H1 (cell line): ENCODE measurements at regions not wholly inside any gene's neighbourhood (a gene's known extent, or its start where the extent isn't known, plus 50 kb on each side); places are given as distances from the start of the nearest gene placed in this dataset.

Experiments
- CTCF ChIA-PET: fragments of 300-600 bp; sonication (Branson Sonifier 250); formaldehyde crosslinking; loops from one replicate; lab custom pipeline; 2021; ENCODE audit not compliant: partially characterized antibody; lab: Charles Lee
- POLR2A ChIA-PET: fragments of 300-600 bp; sonication (Branson Sonifier 250); formaldehyde crosslinking; loops from one replicate; lab custom pipeline; 2021; ENCODE audit warnings: inconsistent platforms; ENCODE audit not compliant: partially characterized antibody; lab: Charles Lee
- DNase-seq, 2 experiments: peaks; one replicate each; pipeline versions ENCODE4 v3.0.0 to v3.0.0-alpha.2; 2010 to 2022; ENCODE audit warnings: low spot score in 2 of 2, low read depth in 1 of 2, mixed read lengths in 1 of 2
- FAIRE-seq: peaks from 2 replicates; lab custom pipeline; 2011; peaks lifted over from hg19 to GRCh38; lab: Jason Lieb, UNC
- H2AFZ ChIP-seq: 2 replicates; pipeline ENCODE4 v1.8.1; 2012; ENCODE audit warnings: low read length, inconsistent platforms
- H2AK5ac ChIP-seq: 2 replicates; pipeline ENCODE4 v1.6.1; 2013; ENCODE audit warnings: low read depth, low read length
- H2BK120ac ChIP-seq: replicated peaks from 2 replicates; pipeline ENCODE3; 2013; ENCODE audit warnings: low read depth, low read length, inconsistent platforms
- H2BK12ac ChIP-seq: 2 replicates; pipeline ENCODE4 v1.6.1; 2013; ENCODE audit warnings: low read depth, low read length
- H2BK15ac ChIP-seq: 2 replicates; pipeline ENCODE4 v1.6.1; 2013; ENCODE audit warnings: low read length
- H2BK20ac ChIP-seq: 2 replicates; pipeline ENCODE4 v1.6.1; 2013; ENCODE audit warnings: low read length
- H2BK5ac ChIP-seq: 2 replicates; pipeline ENCODE4 v1.6.1; 2013; ENCODE audit warnings: low read depth, low read length
- H3K14ac ChIP-seq: 2 replicates; pipeline ENCODE4 v1.6.1; 2013; ENCODE audit warnings: inconsistent platforms; ENCODE audit not compliant: insufficient read length
- H3K18ac ChIP-seq: 2 replicates; pipeline ENCODE4 v1.6.1; 2013; ENCODE audit warnings: low read length; ENCODE audit errors: extremely low read depth
- H3K23ac ChIP-seq: 2 replicates; pipeline ENCODE4 v1.6.1; 2013; ENCODE audit warnings: inconsistent platforms; ENCODE audit not compliant: insufficient read length
- H3K23me2 ChIP-seq: 2 replicates; pipeline ENCODE4 v1.6.1; 2013; ENCODE audit warnings: low read depth, low read length
- H3K27ac ChIP-seq: 2 replicates; pipeline ENCODE4 v1.6.1; 2011; ENCODE audit warnings: low read depth, low read length, inconsistent platforms
- H3K27me3 ChIP-seq, 4 experiments: replicated peaks in 1 of 4; 1 replicate in 1 of 4; 2 replicates in 3 of 4; pipeline versions ENCODE4 v1.6.1 to v1.8.1; 2011 to 2013; ENCODE audit warnings: low read length in 3 of 4, mild to moderate bottlenecking in 3 of 4, inconsistent platforms in 2 of 4, mixed read lengths in 2 of 4, moderate library complexity in 1 of 4; ENCODE audit not compliant: control insufficient read depth in 3 of 4, insufficient read depth in 3 of 4; ENCODE audit errors: extremely low read depth in 1 of 4
- H3K36me3 ChIP-seq, 4 experiments: 2 replicates each; pipeline versions ENCODE4 v1.6.1 to v1.8.1; 2011 to 2013; ENCODE audit warnings: mild to moderate bottlenecking in 4 of 4, low read length in 3 of 4, moderate library complexity in 2 of 4, control low read depth in 1 of 4, inconsistent platforms in 1 of 4; ENCODE audit not compliant: insufficient read depth in 4 of 4, control insufficient read depth in 2 of 4
- H3K4ac ChIP-seq: replicated peaks from 2 replicates; pipeline ENCODE3; 2013; ENCODE audit warnings: low read length, low read depth, mixed read lengths, inconsistent platforms; ENCODE audit not compliant: insufficient read length
- H3K4me1 ChIP-seq, 4 experiments: replicated peaks in 1 of 4; 1 replicate in 1 of 4; 2 replicates in 3 of 4; pipeline versions ENCODE4 v1.6.1 to v1.8.1; 2011 to 2013; ENCODE audit warnings: low read length in 3 of 4, inconsistent platforms in 2 of 4, mixed read lengths in 1 of 4; ENCODE audit not compliant: insufficient read depth in 4 of 4, control insufficient read depth in 3 of 4
- H3K4me2 ChIP-seq, 2 experiments: 2 replicates each; pipeline versions ENCODE4 v1.6.1 to v1.8.1; 2011 to 2013; ENCODE audit warnings: low read depth in 2 of 2, low read length in 2 of 2, control low read depth in 1 of 2, inconsistent platforms in 1 of 2, mild to moderate bottlenecking in 1 of 2; ENCODE audit not compliant: insufficient read depth in 1 of 2
- H3K4me3 ChIP-seq, 4 experiments: fragments of 200-600, 300-600 bp in 1 of 4; sonication (generic), shearing (Covaris generic), sonication (Bioruptor Twin) in 1 of 4; 2 replicates each; pipeline versions ENCODE4 v1.5.1 to v1.8.1; 2011 to 2016; ENCODE audit warnings: low read length in 4 of 4, low read depth in 3 of 4, control low read depth in 2 of 4, inconsistent platforms in 2 of 4, mild to moderate bottlenecking in 2 of 4, mixed read lengths in 1 of 4, moderate library complexity in 1 of 4; ENCODE audit not compliant: insufficient read depth in 2 of 4; ENCODE audit errors: extremely low read depth in 1 of 4
- H3K56ac ChIP-seq: replicated peaks from 2 replicates; pipeline ENCODE3; 2013; ENCODE audit warnings: low read depth, mild to moderate bottlenecking, mixed read lengths, low read length, inconsistent platforms; ENCODE audit not compliant: insufficient read length
- H3K79me1 ChIP-seq: 2 replicates; pipeline ENCODE4 v1.6.1; 2013; ENCODE audit warnings: low read depth, low read length, control low read depth
- H3K79me2 ChIP-seq, 2 experiments: 2 replicates each; pipeline versions ENCODE4 v1.6.1 to v1.8.1; 2012 to 2013; ENCODE audit warnings: low read length in 2 of 2, mild to moderate bottlenecking in 2 of 2, inconsistent platforms in 1 of 2; ENCODE audit not compliant: insufficient read depth in 2 of 2, control insufficient read depth in 1 of 2
- H3K9ac ChIP-seq, 4 experiments: replicated peaks in 1 of 4; 1 replicate in 1 of 4; 2 replicates in 3 of 4; pipeline versions ENCODE4 v1.6.1 to v1.8.1; 2011 to 2013; ENCODE audit warnings: low read depth in 3 of 4, low read length in 3 of 4, control low read depth in 2 of 4, mild to moderate bottlenecking in 2 of 4, moderate library complexity in 2 of 4, inconsistent platforms in 1 of 4; ENCODE audit errors: extremely low read depth in 1 of 4
- H3K9me3 ChIP-seq, 2 experiments: 2 replicates each; pipeline versions ENCODE4 v1.6.1 to v1.8.1; 2012 to 2013; ENCODE audit warnings: mild to moderate bottlenecking in 2 of 2, moderate library complexity in 2 of 2, control low read depth in 1 of 2, inconsistent platforms in 1 of 2, low read depth in 1 of 2, low read length in 1 of 2, mixed read lengths in 1 of 2; ENCODE audit not compliant: insufficient read depth in 2 of 2
- H4K20me1 ChIP-seq, 2 experiments: replicated peaks in 1 of 2; 2 replicates each; pipeline versions ENCODE3 to v1.8.1; 2011 to 2013; ENCODE audit warnings: inconsistent platforms in 2 of 2, low read length in 2 of 2, mild to moderate bottlenecking in 1 of 2; ENCODE audit not compliant: insufficient read depth in 2 of 2, control insufficient read depth in 1 of 2
- H4K5ac ChIP-seq: 2 replicates; pipeline ENCODE4 v1.6.1; 2013; ENCODE audit warnings: low read length, low read depth, mixed read lengths, inconsistent platforms; ENCODE audit not compliant: insufficient read length
- H4K8ac ChIP-seq: 2 replicates; pipeline ENCODE4 v1.8.0; 2013; ENCODE audit warnings: mild to moderate bottlenecking, moderate library complexity, low read length, inconsistent platforms; ENCODE audit not compliant: insufficient read depth; ENCODE audit errors: extremely low read depth
- H4K91ac ChIP-seq: replicated peaks from 2 replicates; pipeline ENCODE3; 2013; ENCODE audit warnings: low read length, mixed read lengths, inconsistent platforms; ENCODE audit not compliant: insufficient read length
- CHD1 ChIP-seq: IDR thresholded peaks from 2 replicates; pipeline ENCODE4 v1.6.1; 2012; ENCODE audit warnings: low read depth, low read length, improper control_type of control experiment
- EGR1 ChIP-seq: IDR thresholded peaks from 2 replicates; pipeline ENCODE4 v1.6.1; 2011; ENCODE audit warnings: low read depth, low read length, borderline replicate concordance
- EZH2 ChIP-seq: fragments of 200-600 bp; sonication (generic); IDR thresholded peaks from 2 replicates; pipeline ENCODE4 v1.7.1; 2012; ENCODE audit warnings: low read depth, mild to moderate bottlenecking, moderate library complexity, low read length, inconsistent platforms; ENCODE audit not compliant: severe bottlenecking
- GTF2F1 ChIP-seq: IDR thresholded peaks from 2 replicates; pipeline ENCODE4 v1.6.1; 2012; ENCODE audit warnings: low read depth, low read length, improper control_type of control experiment, borderline replicate concordance
- JUN ChIP-seq: IDR thresholded peaks from 2 replicates; pipeline ENCODE4 v1.6.1; 2011; ENCODE audit warnings: low read depth, mild to moderate bottlenecking, improper control_type of control experiment, low read length
- KDM1A ChIP-seq: fragments of 200-600, 300-600 bp; sonication (generic); IDR thresholded peaks from 2 replicates; pipeline ENCODE4 v1.7.1; 2016; ENCODE audit warnings: mild to moderate bottlenecking, low read length, borderline replicate concordance
- MAFK ChIP-seq: IDR thresholded peaks from 2 replicates; pipeline ENCODE4 v1.6.1; 2012; ENCODE audit warnings: low read depth, mild to moderate bottlenecking, improper control_type of control experiment, low read length
- MAX ChIP-seq: IDR thresholded peaks from 2 replicates; pipeline ENCODE4 v1.6.1; 2012; ENCODE audit warnings: inconsistent platforms
- POU5F1 ChIP-seq: IDR thresholded peaks from 2 replicates; pipeline ENCODE4 v1.6.1; 2011; ENCODE audit warnings: low read depth, mild to moderate bottlenecking, low read length, moderate library complexity
- RFX5 ChIP-seq: IDR thresholded peaks from 2 replicates; pipeline ENCODE4 v1.6.1; 2011; ENCODE audit warnings: low read depth, low read length, improper control_type of control experiment, borderline replicate concordance
- RXRA ChIP-seq: IDR thresholded peaks from 2 replicates; pipeline ENCODE4 v1.6.1; 2011; ENCODE audit warnings: low read depth, mild to moderate bottlenecking, low read length, moderate library complexity; ENCODE audit not compliant: insufficient read depth
- SIRT6 ChIP-seq: IDR thresholded peaks from one replicate; pipeline ENCODE4 v1.7.1; 2012; ENCODE audit warnings: low read length, inconsistent platforms
- SP1 ChIP-seq: IDR thresholded peaks from 2 replicates; pipeline ENCODE4 v1.6.1; 2011; ENCODE audit warnings: low read depth, low read length
- SP4 ChIP-seq: IDR thresholded peaks from 2 replicates; pipeline ENCODE4 v1.6.1; 2012; ENCODE audit warnings: low read length, inconsistent platforms
- ZNF274 ChIP-seq: IDR thresholded peaks from 2 replicates; pipeline ENCODE4 v1.7.0; 2012; ENCODE audit warnings: low read length, borderline replicate concordance; ENCODE audit errors: extremely low read depth
- WGBS, 2 experiments: shearing (Covaris generic) in 1 of 2; methylation state at CpG; one replicate each; pipeline versions ENCODE4 v1.1.6 to v1.1.7; 2013 to 2015; ENCODE audit warnings: low lambda C conversion rate in 2 of 2, mixed read lengths in 2 of 2, inconsistent platforms in 1 of 2, low coverage in 1 of 2, missing lambda C conversion rate in 1 of 2; ENCODE audit not compliant: insufficient replicate concordance in 2 of 2, insufficient coverage in 1 of 2, insufficient read length in 1 of 2; ENCODE audit errors: extremely low coverage in 1 of 2, missing lambda C conversion rate in 1 of 2; 5-methylcytosine and 5-hydroxymethylcytosine counted together

- FAIRE-seq (no peak), DNase-seq (no peak)
- H2BK12ac ChIP-seq, result no peak overlapping the region
- no peak overlapping the region for H2BK120ac ChIP-seq
- H2AFZ ChIP-seq, result no peak overlapping the region
- no peaks in the 10 kb centered on the region for H3K79me1 ChIP-seq
- ChIA-PET POLR2A (no interaction called here), CTCF (no interaction called here)
- no peak overlapping the region for H3K14ac ChIP-seq
- H3K4ac ChIP-seq, result no peak overlapping the region
- H2AK5ac ChIP-seq, result no peak overlapping the region
- no peak overlapping the region for H2BK20ac ChIP-seq
- no peak overlapping the region for H4K91ac ChIP-seq
- no peak overlapping the region for H3K23ac ChIP-seq
- H3K9me3 ChIP-seq, result peaks cover 26 to 54% of the 10 kb centered on the region in 2 experiments; a peak in 3 of 4 replicates
- H4K20me1 ChIP-seq, result no peaks in the 10 kb centered on the region
- H4K8ac ChIP-seq, result no peak overlapping the region
- no peak overlapping the region for H3K18ac ChIP-seq
- no peak overlapping the region for H3K9ac ChIP-seq
- no peak overlapping the region for H3K56ac ChIP-seq
- TF ChIP-seq KDM1A (no peak), GTF2F1 (no peak), MAX (no peak), ZNF274 (no peak), MAFK (no peak), RXRA (no peak), SIRT6 (no peak), SP1 (no peak), EZH2 (no peak), POU5F1 (no peak), EGR1 (no peak), RFX5 (no peak), SP4 (no peak), CHD1 (no peak), JUN (no peak)
- H3K23me2 ChIP-seq, result no peaks in the 10 kb centered on the region
- H3K27ac ChIP-seq, result no peak overlapping the region
- H2BK5ac ChIP-seq, result no peak overlapping the region
- H3K27me3 ChIP-seq, result no peaks in the 10 kb centered on the region
- H3K4me2 ChIP-seq, result no peak overlapping the region
- no peaks in the 10 kb centered on the region for H3K79me2 ChIP-seq
- WGBS, 2 experiments, result 86% methylated on average over 17 of the region's 19 CpGs; no CpG with 5 or more reads in 1 of the 2 experiments
- H2BK15ac ChIP-seq, result no peak overlapping the region
- H3K4me3 ChIP-seq, result no peak overlapping the region
- no peaks in the 10 kb centered on the region for H3K4me1 ChIP-seq
- no peaks in the 10 kb centered on the region for H3K36me3 ChIP-seq
- H4K5ac ChIP-seq, result no peak overlapping the region
Observed at GRCh38 chr20:29690274-29690673, 1567.2 kb upstream of the DEFB115 start.
